GM19240 (cell line): ENCODE measurements at regions not wholly inside any gene's neighbourhood (a gene's known extent, or its start where the extent isn't known, plus 50 kb on each side); places are given as distances from the start of the nearest gene placed in this dataset.
A peak's percentile ranks its signal among the peaks of the same experiment; 100 is the strongest.

Experiments
- DNase-seq: peaks from one replicate; pipeline ENCODE4 v3.0.0; 2011; ENCODE audit warnings: low spot score; ENCODE audit not compliant: insufficient read length

GRCh38 chr5:125813221-125813974 is 609.8 kb upstream of the GRAMD2B start:
- DNase-seq = no peak

- no peak for DNase-seq
Observed at GRCh38 chr5:125814119-125814518, 609.1 kb upstream of the GRAMD2B start.

GRCh38 chr5:125823572-125823971 is 599.6 kb upstream of the GRAMD2B start:
- no peak for DNase-seq

GRCh38 chr5:125826214-125826613 is 597.0 kb upstream of the GRAMD2B start:
- no peak for DNase-seq

GRCh38 chr5:125829349-125829748 is 593.9 kb upstream of the GRAMD2B start:
- DNase-seq = no peak

GRCh38 chr5:125833398-125833797 is 589.8 kb upstream of the GRAMD2B start:
- no peak for DNase-seq

GRCh38 chr5:125834438-125835115 is 588.6 kb upstream of the GRAMD2B start:
- DNase-seq = no peak

GRCh38 chr5:125835293-125836172 is 587.7 kb upstream of the GRAMD2B start:
- DNase-seq = peak; percentile 3

GRCh38 chr5:125836256-125836655 is 587.0 kb upstream of the GRAMD2B start:
- DNase-seq = no peak

GRCh38 chr5:125837866-125838265 is 585.3 kb upstream of the GRAMD2B start:
- no peak for DNase-seq

GRCh38 chr5:125847561-125847960 is 575.6 kb upstream of the GRAMD2B start:
- DNase-seq = no peak

- DNase-seq = no peak
Observed at GRCh38 chr5:125848751-125849150, 574.5 kb upstream of the GRAMD2B start.

- DNase-seq = no peak
Observed at GRCh38 chr5:125856949-125857348, 566.3 kb upstream of the GRAMD2B start.

GRCh38 chr5:125863579-125863978 is 559.6 kb upstream of the GRAMD2B start:
- DNase-seq = no peak

- DNase-seq = no peak
Observed at GRCh38 chr5:125865166-125865815, 557.9 kb upstream of the GRAMD2B start.

- DNase-seq = no peak
Observed at GRCh38 chr5:125868036-125868435, 555.2 kb upstream of the GRAMD2B start.

GRCh38 chr5:125870256-125870655 is 553.0 kb upstream of the GRAMD2B start:
- no peak for DNase-seq

- no peak for DNase-seq
Observed at GRCh38 chr5:125874057-125874456, 549.2 kb upstream of the GRAMD2B start.

- DNase-seq = no peak
Observed at GRCh38 chr5:125874717-125875116, 548.5 kb upstream of the GRAMD2B start.

GRCh38 chr5:125877248-125877647 is 546.0 kb upstream of the GRAMD2B start:
- no peak for DNase-seq

- DNase-seq = no peak
Observed at GRCh38 chr5:125882061-125882460, 541.1 kb upstream of the GRAMD2B start.
